Muscle of arm (tissue), 1 donor: ENCODE measurements at regions not wholly inside any gene's neighbourhood (a gene's known extent, or its start where the extent isn't known, plus 50 kb on each side); places are given as distances from the start of the nearest gene placed in this dataset.
"Not testable (repeated sequence)": the region's sequence is repeated elsewhere in the genome, so short reads cannot be mapped to it uniquely, and the experiment has no call there.

Source experiments
- DNase-seq: peaks from one replicate; pipeline ENCODE4 v3.0.0-alpha.2; 2013

GRCh38 chr5:152051499-152052454 is 127.1 kb upstream of the GLRA1 start:
- no peak for DNase-seq

- DNase-seq = no peak
These were observed 121.7 kb upstream of the GLRA1 start for GRCh38 chr5:152046361-152046760.

GRCh38 chr5:152038856-152039255 is 114.2 kb upstream of the GLRA1 start:
- DNase-seq = not testable (repeated sequence)

- not testable (repeated sequence) for DNase-seq
These were observed 101.8 kb upstream of the GLRA1 start for GRCh38 chr5:152026328-152027024.

GRCh38 chr5:152016421-152016820 is 91.8 kb upstream of the GLRA1 start:
- DNase-seq = no peak

- no peak for DNase-seq
These were observed 83.1 kb upstream of the GLRA1 start for GRCh38 chr5:152007653-152008335.

GRCh38 chr5:152004095-152004494 is 79.4 kb upstream of the GLRA1 start:
- DNase-seq = no peak
